ENCODE measurements at regions not wholly inside any gene's neighbourhood (a gene's known extent, or its start where the extent isn't known, plus 50 kb on each side); places are given as distances from the start of the nearest gene placed in this dataset.

- Mint-ChIP-seq H3K27me3 (ENCODE audit: low read depth) (peaks cover 14% of the 10 kb centered on the region), H3K4me1 (peaks cover 34% of the 10 kb centered on the region), H3K9me3 (no peaks in the 10 kb centered on the region), H3K27ac (no peak overlapping the region), H3K36me3 (no peaks in the 10 kb centered on the region), H3K4me3 (no peak overlapping the region)
- TF ChIP-seq CTCF (IDR thresholded peaks at IDR 0.05; ENCODE audit: unreplicated experiment) = no peak
- no peak for DNase-seq (ENCODE audit: low spot score in 2 of 2, unreplicated experiment in 2 of 2)
Measured at GRCh38 chr2:241961454-241961853, 91.9 kb downstream of the RTP5 start.

GRCh38 chr2:241964133-241964532 lies 94.6 kb downstream of the RTP5 start:
- no peak for TF ChIP-seq CTCF (IDR thresholded peaks at IDR 0.05; ENCODE audit: unreplicated experiment)
- Mint-ChIP-seq H3K4me1 (peaks cover 37% of the 10 kb centered on the region), H3K4me3 (no peak overlapping the region), H3K36me3 (no peaks in the 10 kb centered on the region), H3K27me3 (ENCODE audit: low read depth) (peaks cover 14% of the 10 kb centered on the region), H3K27ac (peak overlapping the region; percentile 69), H3K9me3 (no peaks in the 10 kb centered on the region)
- no peak for DNase-seq (ENCODE audit: low spot score in 2 of 2, unreplicated experiment in 2 of 2)

- no peaks in the 10 kb centered on the region for H3K36me3 Mint-ChIP-seq
- peak overlapping the region; percentile 8 for H3K4me3 Mint-ChIP-seq
- no peak for TF ChIP-seq CTCF (IDR thresholded peaks at IDR 0.05; ENCODE audit: unreplicated experiment)
- peaks cover 24% of the 10 kb centered on the region for H3K4me1 Mint-ChIP-seq
- H3K27me3 Mint-ChIP-seq (ENCODE audit: low read depth) = peaks cover 12% of the 10 kb centered on the region
- no peaks in the 10 kb centered on the region for H3K9me3 Mint-ChIP-seq
- H3K27ac Mint-ChIP-seq = peak overlapping the region; percentile 50
- DNase-seq (ENCODE audit: low spot score in 2 of 2, unreplicated experiment in 2 of 2) = no peak
Measured at GRCh38 chr2:241965931-241966412, 96.4 kb downstream of the RTP5 start.

GRCh38 chr2:241966647-241967466 lies 97.3 kb downstream of the RTP5 start:
- H3K27me3 Mint-ChIP-seq (ENCODE audit: low read depth) = peaks cover 7% of the 10 kb centered on the region
- peaks cover 24% of the 10 kb centered on the region for H3K4me1 Mint-ChIP-seq
- DNase-seq (ENCODE audit: low spot score in 2 of 2, unreplicated experiment in 2 of 2) = peak in 1 of 2 experiments; percentile 4
- TF ChIP-seq CTCF (IDR thresholded peaks at IDR 0.05; ENCODE audit: unreplicated experiment) = no peak
- no peak overlapping the region for H3K4me3 Mint-ChIP-seq
- H3K36me3 Mint-ChIP-seq = peaks cover under 1% of the 10 kb centered on the region
- no peak overlapping the region for H3K27ac Mint-ChIP-seq
- H3K9me3 Mint-ChIP-seq = no peaks in the 10 kb centered on the region

GRCh38 chr2:241967467-241968144 lies 98.1 kb downstream of the RTP5 start:
- peaks cover 3% of the 10 kb centered on the region for H3K36me3 Mint-ChIP-seq
- H3K9me3 Mint-ChIP-seq = no peaks in the 10 kb centered on the region
- no peak overlapping the region for H3K4me3 Mint-ChIP-seq

More at GRCh38 chr2:241967467-241968144, 98.1 kb downstream of the RTP5 start:
- H3K27ac Mint-ChIP-seq = no peak overlapping the region
- peaks cover 24% of the 10 kb centered on the region for H3K4me1 Mint-ChIP-seq
- DNase-seq (ENCODE audit: low spot score in 2 of 2, unreplicated experiment in 2 of 2) = peak in 1 of 2 experiments; percentile 5
- H3K27me3 Mint-ChIP-seq (ENCODE audit: low read depth) = no peaks in the 10 kb centered on the region
- no peak for TF ChIP-seq CTCF (IDR thresholded peaks at IDR 0.05; ENCODE audit: unreplicated experiment)

Measured in mesothelial cell of epicardium (in vitro differentiated cells).